Kidney (tissue), 13 donors: ENCODE measurements at regions not wholly inside any gene's neighbourhood (a gene's known extent, or its start where the extent isn't known, plus 50 kb on each side); places are given as distances from the start of the nearest gene placed in this dataset.

Source experiments
- DNase-seq, 5 donors: peaks; one replicate each; pipeline ENCODE4 v3.0.0-alpha.2; 2013 to 2020
- FAIRE-seq: peaks from 2 replicates; lab custom pipeline; 2012; peaks lifted over from hg19 to GRCh38; lab: Jason Lieb, UNC
- H3K27ac ChIP-seq, 2 donors: one replicate each; pipeline ENCODE4 v1.7.0; 2013; ENCODE audit warnings: low read depth in 2 of 2, low read length in 2 of 2, inconsistent platforms in 1 of 2
- H3K27me3 ChIP-seq: one replicate; pipeline ENCODE4 v1.7.1; 2013; ENCODE audit warnings: low read length, inconsistent platforms; ENCODE audit not compliant: control insufficient read depth, insufficient read depth
- H3K36me3 ChIP-seq, 3 donors: one replicate each; pipeline versions ENCODE4 v1.7.0 to v1.7.1; 2013; ENCODE audit warnings: low read length in 3 of 3, control low read depth in 1 of 3, inconsistent platforms in 1 of 3; ENCODE audit not compliant: insufficient read depth in 3 of 3, control insufficient read depth in 2 of 3
- H3K4me1 ChIP-seq, 3 donors: one replicate each; pipeline versions ENCODE4 v1.7.0 to v1.7.1; 2013; ENCODE audit warnings: low read length in 3 of 3, inconsistent platforms in 1 of 3, low read depth in 1 of 3; ENCODE audit not compliant: control insufficient read depth in 2 of 3, insufficient read depth in 2 of 3
- H3K4me3 ChIP-seq, 3 donors: one replicate each; pipeline versions ENCODE4 v1.7.0 to v1.8.1; 2013; ENCODE audit warnings: low read length in 3 of 3, control low read depth in 1 of 3, inconsistent platforms in 1 of 3
- H3K9ac ChIP-seq, 3 donors: one replicate each; pipeline versions ENCODE4 v1.7.0 to v1.7.1; 2013; ENCODE audit warnings: low read length in 3 of 3, control low read depth in 1 of 3, inconsistent platforms in 1 of 3
- H3K9me3 ChIP-seq, 3 donors: one replicate each; pipeline versions ENCODE4 v1.7.0 to v1.7.1; 2013; ENCODE audit warnings: low read length in 3 of 3, control low read depth in 1 of 3, inconsistent platforms in 1 of 3; ENCODE audit not compliant: control insufficient read depth in 2 of 3, insufficient read depth in 1 of 3
- CTCF ChIP-seq: IDR thresholded peaks from 3 replicates; pipeline ENCODE4 v1.5.1; 2012; ENCODE audit warnings: mild to moderate bottlenecking, moderate library complexity, borderline replicate concordance; ENCODE audit not compliant: insufficient read depth; ENCODE audit errors: extremely low read depth
- intact Hi-C: fragments of 100-400 bp; cut with DNase I; formaldehyde crosslinking; loops from one replicate; pipeline ENCODE4 v1.11.1; 2022
- donor health status: control.
- donor health status: control.
- donor health status: control.
- donor health status: control.
- donor health status: control.
- donor health status: DM: yes; HTN: yes; CAD: no.
- donor health status: Normal renal cell carcinoma (clear cell type).

- FAIRE-seq (no peak), DNase-seq (no peak)
- no peaks in the 10 kb centered on the region for H3K4me1 ChIP-seq
- no peak overlapping the region for H3K4me3 ChIP-seq
- intact Hi-C loops, result no loop called here
- TF ChIP-seq CTCF, result no peak
- H3K36me3 ChIP-seq, result no peaks in the 10 kb centered on the region
- no peaks in the 10 kb centered on the region for H3K9me3 ChIP-seq
- no peaks in the 10 kb centered on the region for H3K27me3 ChIP-seq
- no peak overlapping the region for H3K27ac ChIP-seq
- H3K9ac ChIP-seq, result no peak overlapping the region
These were observed 227.4 kb downstream of the ALX1 start for GRCh38 chr12:85507456-85507855.

GRCh38 chr12:85509081-85509856, 229.2 kb downstream of the ALX1 start:
- no peak for DNase-seq
- H3K27me3 ChIP-seq, result no peaks in the 10 kb centered on the region
- no peaks in the 10 kb centered on the region for H3K4me1 ChIP-seq
- no peak for FAIRE-seq
- H3K4me3 ChIP-seq, result no peak overlapping the region
- H3K9me3 ChIP-seq, result no peaks in the 10 kb centered on the region
- H3K36me3 ChIP-seq, result no peaks in the 10 kb centered on the region
- intact Hi-C loops, result no loop called here
- no peak overlapping the region for H3K27ac ChIP-seq
- TF ChIP-seq CTCF, result no peak
- no peak overlapping the region for H3K9ac ChIP-seq

- no peaks in the 10 kb centered on the region for H3K27me3 ChIP-seq
- DNase-seq (no peak), FAIRE-seq (no peak)
- no peaks in the 10 kb centered on the region for H3K4me1 ChIP-seq
- no peaks in the 10 kb centered on the region for H3K9me3 ChIP-seq
- intact Hi-C loops, result no loop called here
- no peak overlapping the region for H3K9ac ChIP-seq
- H3K36me3 ChIP-seq, result no peaks in the 10 kb centered on the region
- H3K27ac ChIP-seq, result no peak overlapping the region
- no peak overlapping the region for H3K4me3 ChIP-seq
- no peak for TF ChIP-seq CTCF
These were observed 229.8 kb downstream of the ALX1 start for GRCh38 chr12:85509857-85510256.
